RCC 7860 (cell line): ENCODE measurements at regions not wholly inside any gene's neighbourhood (a gene's known extent, or its start where the extent isn't known, plus 50 kb on each side); places are given as distances from the start of the nearest gene placed in this dataset.

Source experiments
- DNase-seq: peaks from one replicate; pipeline ENCODE4 v3.0.0-alpha.2; 2015; ENCODE audit warnings: low spot score
- FAIRE-seq: peaks from 2 replicates; lab custom pipeline; 2012; peaks lifted over from hg19 to GRCh38; lab: Jason Lieb, UNC

- DNase-seq (no peak), FAIRE-seq (no peak)
Measured at GRCh38 chr20:51111290-51111689, 88.4 kb upstream of the KCNG1 start.

- DNase-seq, result no peak
- FAIRE-seq, result no peak
Measured at GRCh38 chr20:51108638-51109363, 85.9 kb upstream of the KCNG1 start.

DNA sequence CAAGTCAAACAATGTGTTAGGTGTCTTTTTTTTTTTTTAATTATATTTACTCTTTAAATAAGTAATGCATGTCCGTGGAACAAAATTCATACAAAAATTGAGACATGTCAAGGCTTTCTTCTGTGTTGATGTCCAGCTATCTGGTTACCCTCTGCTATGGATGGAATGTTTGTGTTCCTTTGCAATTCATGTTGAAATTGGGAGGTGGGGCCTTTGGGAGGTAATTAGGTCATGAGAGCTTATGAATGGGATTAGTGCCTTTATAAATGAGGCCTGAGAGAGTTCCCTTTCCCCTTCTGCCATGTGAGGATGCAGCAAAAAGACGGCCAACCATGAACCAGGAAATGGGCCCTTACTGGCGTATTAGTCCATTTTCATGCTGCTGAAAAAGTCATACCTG, 83.1 kb upstream of the KCNG1 start:
- FAIRE-seq (no peak), DNase-seq (no peak)

DNA sequence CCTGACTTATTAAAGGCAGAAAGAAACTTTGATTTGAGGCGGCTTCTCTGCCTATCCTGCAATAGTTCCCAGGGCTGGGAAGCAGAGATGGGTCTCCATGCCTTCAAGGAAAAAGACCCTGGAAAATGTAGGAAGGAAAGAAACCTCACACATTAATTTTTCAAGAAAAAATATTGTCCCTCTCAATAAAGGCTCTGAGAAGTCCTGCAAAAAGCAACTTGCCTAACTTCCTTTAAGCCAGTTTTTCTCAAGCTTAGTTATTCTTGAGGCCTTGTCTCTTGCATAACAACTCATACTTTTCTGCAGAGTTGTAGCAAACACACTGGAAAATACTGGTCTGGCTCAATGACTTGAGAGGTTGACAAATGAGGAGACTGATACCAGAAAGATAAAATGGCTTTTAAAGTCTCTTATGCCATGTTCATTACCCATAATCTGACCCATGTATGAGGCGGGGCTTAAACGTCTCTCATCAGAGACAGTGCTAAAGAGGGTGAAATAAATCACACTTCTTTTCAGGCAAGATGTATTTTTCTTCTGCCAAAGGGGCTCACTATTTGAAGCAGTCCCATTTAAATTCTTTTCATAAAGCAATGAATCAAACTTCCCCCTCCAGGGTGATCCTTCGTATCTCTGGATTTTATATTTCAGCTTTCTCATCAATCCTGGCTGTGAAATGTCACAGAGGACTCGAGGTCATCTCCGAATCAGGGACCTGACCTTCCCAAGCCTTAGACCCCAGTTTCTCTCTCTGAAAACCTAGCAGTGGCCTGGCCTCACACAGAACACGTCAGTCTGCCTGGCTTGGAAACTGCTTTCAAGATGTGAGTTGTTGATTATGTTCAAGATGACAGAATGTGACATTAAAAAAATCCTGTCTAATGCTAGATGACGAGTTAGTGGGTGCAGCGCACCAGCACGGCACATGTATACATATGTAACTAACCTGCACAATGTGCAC, 82.3 kb upstream of the KCNG1 start:
- DNase-seq (no peak), FAIRE-seq (no peak)

- DNase-seq (no peak), FAIRE-seq (no peak)
Measured at GRCh38 chr20:51100617-51101016, 77.7 kb upstream of the KCNG1 start.

GRCh38 chr20:51098284-51098810, 75.4 kb upstream of the KCNG1 start:
- no peak for DNase-seq
- FAIRE-seq, result no peak

DNA sequence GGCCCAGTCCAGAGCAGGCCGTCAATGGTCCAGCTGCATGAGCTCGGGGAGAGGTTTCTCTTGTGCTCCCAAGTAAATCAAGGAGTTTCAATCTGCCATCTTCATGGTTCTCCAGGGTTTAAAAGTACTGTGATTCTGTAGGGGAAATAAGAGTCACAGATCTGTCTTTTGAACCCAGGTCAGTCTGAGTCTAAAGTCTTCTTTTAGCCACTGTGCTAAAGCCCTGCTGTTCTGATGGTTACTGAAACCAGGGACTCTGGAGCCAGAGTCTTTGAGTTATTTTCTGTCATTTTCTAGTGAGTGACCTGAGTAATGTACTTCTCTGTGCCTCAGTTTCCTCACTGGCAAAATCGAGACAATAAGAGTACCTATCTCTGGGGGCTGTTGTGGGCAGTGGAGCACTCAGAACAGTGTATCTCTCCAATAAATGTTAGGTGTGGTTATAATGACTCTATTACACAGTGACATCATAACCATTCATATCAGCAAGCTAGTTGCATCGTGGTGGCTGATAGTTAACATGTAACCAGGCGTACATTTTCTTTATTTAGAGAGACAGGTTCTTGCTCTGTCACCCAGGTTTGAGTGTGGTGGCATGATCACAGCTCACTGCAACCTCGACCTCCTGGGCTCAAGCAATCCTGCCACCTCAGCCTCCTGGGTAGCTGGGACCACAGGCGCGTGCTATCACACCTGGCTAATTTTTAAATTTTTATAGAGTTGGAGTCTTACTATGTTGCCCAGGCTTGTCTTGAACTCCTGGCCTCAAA, 74.6 kb upstream of the KCNG1 start:
- FAIRE-seq (no peak), DNase-seq (no peak)

DNA sequence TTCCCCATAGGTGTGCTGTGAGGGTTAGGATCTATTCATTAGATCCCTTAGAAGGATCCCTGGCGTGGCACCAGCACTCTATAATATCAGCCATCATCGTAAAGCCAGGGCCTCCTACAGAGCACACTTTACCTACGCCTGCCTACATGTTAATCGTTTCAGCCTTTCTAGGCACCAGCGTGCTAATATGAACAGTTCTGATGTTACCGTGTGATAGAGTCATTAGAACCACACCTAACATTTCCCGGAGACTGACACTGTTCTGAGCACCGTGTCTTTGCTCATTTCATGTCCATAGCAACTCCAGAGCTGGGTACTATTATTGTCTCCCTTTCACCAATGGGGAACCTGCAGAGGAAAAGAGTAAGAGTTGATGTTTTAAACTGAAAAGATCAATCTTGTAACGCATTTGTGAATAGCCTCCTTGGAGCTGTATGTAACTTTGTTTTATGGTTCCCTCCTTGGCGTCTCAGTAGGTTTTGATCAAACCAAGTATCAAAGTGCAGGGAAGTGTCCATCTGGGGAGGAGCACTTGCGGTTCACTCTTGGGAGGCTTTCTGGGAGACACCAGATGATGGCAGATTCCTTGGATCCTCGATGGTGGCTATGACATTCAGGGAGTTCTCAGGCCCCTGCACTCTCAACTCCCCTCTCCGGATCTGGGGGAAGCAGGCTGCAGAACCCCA, 73.8 kb upstream of the KCNG1 start:
- FAIRE-seq (no peak), DNase-seq (no peak)

- FAIRE-seq, result no peak
Measured at GRCh38 chr20:51095633-51096521, 73.0 kb upstream of the KCNG1 start.

DNA sequence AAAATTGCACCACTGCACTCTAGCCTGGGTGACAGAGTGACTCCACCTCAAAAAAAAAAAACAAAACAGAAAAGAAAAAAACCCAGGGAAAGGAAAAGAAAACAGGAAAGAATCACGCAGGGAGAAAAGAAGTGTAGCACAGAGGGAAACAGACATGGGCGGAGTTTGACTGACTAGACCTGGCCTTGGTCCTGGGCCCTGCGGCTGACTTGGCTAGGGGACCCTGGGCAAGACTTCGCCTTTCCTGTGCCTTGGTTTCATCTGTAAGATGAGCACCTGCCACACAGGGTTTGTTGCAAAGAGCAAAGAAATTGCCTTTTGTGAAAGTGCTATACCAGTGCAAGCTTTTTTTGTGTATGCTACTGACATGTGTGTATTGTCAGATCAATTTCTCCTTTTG, 71.3 kb upstream of the KCNG1 start:
- FAIRE-seq (no peak), DNase-seq (no peak)

More at GRCh38 chr20:51095633-51096521, 73.0 kb upstream of the KCNG1 start:
- no peak for DNase-seq

GRCh38 chr20:51093240-51093763, 70.4 kb upstream of the KCNG1 start:
- no peak for DNase-seq
- FAIRE-seq, result no peak

GRCh38 chr20:51092338-51092737, 69.4 kb upstream of the KCNG1 start:
- no peak for DNase-seq
- no peak for FAIRE-seq

GRCh38 chr20:51091406-51092195, 68.7 kb upstream of the KCNG1 start:
- DNase-seq (no peak), FAIRE-seq (no peak)

DNA sequence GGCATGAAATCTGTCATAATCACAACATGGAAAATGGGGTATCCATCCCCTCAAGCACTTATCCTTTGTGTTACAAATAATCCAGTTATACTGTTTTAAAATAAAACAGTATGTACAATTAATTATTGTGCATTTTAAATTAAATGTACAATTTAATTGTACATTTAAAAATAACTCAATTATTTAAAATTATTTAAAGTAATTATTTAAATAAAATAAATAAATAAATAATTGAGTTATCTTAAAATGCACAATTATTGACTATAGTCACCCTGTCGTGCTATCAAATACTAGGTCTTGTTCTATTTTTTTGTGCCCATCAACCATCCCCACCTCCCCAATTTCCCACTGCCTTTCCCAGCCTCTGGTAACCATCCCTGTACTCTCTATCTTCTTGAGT, 66.9 kb upstream of the KCNG1 start:
- DNase-seq (no peak), FAIRE-seq (peak; percentile 60)

DNA sequence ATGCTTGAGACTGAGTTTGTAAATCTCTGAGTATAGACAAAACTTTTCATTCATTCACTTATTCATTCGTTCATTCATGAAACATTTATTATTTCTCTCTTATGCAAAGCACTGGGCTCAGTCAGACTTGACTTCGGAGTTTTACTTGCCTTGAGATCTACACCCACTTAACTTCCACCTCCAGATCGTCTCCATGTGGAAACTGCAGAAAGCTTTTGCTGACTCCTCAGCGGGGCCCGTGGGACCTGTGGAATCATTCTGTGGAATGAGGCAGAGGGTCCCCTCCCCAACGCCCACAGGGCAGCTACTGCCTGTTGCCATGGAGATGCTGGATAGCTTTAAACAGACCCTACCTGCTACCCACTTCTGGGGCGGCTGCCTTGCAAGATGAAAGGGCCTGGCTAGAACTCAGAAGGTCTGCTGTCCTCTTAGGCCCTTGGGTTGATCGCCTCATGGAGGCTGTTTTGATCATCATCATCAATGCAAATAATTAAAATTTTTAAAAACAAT, 66.4 kb upstream of the KCNG1 start:
- DNase-seq (no peak), FAIRE-seq (no peak)

DNA sequence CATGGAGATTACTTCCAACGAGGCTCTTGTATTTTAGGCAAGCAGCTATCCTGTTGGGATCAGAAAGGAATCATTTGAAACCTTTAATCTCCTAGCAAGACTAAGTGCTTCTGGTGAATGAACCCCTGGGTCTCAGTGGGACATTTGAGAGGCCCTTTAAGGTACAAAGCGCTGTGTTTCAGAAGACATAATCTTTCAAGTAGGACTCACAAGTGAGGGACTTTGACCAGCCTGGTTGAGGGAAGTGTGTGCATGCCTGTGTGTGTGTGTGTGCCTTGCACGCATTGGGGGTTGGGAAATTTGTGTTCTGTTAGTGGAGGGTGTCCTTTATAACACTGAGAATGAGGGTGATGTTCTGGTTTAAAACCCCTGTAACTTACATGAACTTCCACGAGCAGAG, 64.4 kb upstream of the KCNG1 start:
- no peak for FAIRE-seq

DNA sequence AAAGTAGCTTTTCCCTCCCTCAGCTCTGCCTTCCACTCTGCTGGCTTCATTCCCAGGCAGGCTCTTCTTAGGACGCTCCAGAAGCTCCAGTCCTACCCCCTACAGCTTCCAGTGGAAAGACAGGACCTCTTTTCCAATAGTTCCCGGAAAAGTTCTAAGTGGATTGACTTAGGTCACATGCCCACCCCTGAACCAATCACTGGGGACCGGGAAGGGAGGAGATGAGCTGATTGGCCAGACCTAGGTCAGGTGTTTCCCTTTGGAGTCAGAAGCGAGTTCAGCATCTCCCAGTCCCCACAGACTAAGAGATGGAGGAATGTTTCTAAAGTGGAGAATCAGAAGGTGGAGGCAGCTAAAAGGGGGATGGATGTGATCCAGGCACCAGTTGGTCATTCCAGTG, 62.9 kb upstream of the KCNG1 start:
- no peak for DNase-seq
- FAIRE-seq, result no peak

More for the DNA sequence above, 64.4 kb upstream of the KCNG1 start:
- no peak for DNase-seq
